ENCODE measurements at regions not wholly inside any gene's neighbourhood (a gene's known extent, or its start where the extent isn't known, plus 50 kb on each side); places are given as distances from the start of the nearest gene placed in this dataset.

GRCh38 chr11:134560566-134561330 lies 148.7 kb upstream of the B3GAT1 start:
- DNase-seq (ENCODE audit: extremely low read depth, low read depth), result no peak
- TF ChIP-seq, protein P1, sequence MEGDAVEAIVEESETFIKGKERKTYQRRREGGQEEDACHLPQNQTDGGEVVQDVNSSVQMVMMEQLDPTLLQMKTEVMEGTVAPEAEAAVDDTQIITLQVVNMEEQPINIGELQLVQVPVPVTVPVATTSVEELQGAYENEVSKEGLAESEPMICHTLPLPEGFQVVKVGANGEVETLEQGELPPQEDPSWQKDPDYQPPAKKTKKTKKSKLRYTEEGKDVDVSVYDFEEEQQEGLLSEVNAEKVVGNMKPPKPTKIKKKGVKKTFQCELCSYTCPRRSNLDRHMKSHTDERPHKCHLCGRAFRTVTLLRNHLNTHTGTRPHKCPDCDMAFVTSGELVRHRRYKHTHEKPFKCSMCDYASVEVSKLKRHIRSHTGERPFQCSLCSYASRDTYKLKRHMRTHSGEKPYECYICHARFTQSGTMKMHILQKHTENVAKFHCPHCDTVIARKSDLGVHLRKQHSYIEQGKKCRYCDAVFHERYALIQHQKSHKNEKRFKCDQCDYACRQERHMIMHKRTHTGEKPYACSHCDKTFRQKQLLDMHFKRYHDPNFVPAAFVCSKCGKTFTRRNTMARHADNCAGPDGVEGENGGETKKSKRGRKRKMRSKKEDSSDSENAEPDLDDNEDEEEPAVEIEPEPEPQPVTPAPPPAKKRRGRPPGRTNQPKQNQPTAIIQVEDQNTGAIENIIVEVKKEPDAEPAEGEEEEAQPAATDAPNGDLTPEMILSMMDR (IDR thresholded peaks at IDR 0.05; ENCODE audit: low read depth, low read length), result no peak

- TF ChIP-seq, protein P1 (IDR thresholded peaks at IDR 0.05; ENCODE audit: low read depth, low read length), result no peak
- DNase-seq (ENCODE audit: extremely low read depth, low read depth), result no peak
Observed at GRCh38 chr11:134560066-134560465, 148.0 kb upstream of the B3GAT1 start.

GRCh38 chr11:134559602-134559962 lies 147.5 kb upstream of the B3GAT1 start:
- DNase-seq (ENCODE audit: extremely low read depth, low read depth), result no peak
- TF ChIP-seq, protein P1 (IDR thresholded peaks at IDR 0.05; ENCODE audit: low read depth, low read length), result no peak

DNA sequence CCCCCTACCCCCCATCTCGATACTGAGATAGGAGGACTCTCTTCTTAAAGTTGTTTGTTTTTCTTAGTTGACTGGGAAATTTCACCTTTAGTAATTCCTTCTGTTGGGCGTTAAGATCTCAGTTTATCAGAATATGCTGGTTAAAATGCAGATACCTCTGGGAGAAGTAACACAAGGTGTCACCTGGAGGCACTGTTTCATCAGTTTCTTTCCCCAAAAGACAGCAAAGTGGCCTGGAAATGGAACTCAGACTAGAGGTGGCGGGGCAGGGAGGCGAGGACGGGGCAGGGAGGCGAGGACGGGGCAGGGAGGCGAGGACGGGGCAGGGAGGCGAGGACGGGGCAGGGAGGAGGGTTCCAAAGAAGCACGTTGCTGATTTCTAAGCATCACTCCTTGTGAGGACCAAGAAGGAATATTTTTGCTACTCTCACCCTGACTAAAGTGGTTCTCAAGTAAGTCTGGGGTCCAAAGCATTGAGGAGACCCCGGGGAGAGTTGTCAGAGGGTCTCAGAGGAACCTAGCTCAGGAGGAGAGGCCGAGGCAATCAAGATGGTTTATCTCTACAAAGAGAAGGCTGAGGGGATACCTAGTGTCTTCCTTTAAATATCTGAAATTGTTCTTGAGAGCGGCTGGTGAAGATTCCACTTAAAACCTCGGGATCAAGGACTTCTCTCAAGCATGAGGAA lies 147.0 kb upstream of the B3GAT1 start:
- DNase-seq (ENCODE audit: extremely low read depth, low read depth), result no peak

GRCh38 chr11:134558258-134558835 lies 146.3 kb upstream of the B3GAT1 start:
- DNase-seq (ENCODE audit: extremely low read depth, low read depth), result no peak
- TF ChIP-seq, protein P1 (IDR thresholded peaks at IDR 0.05; ENCODE audit: low read depth, low read length), result no peak

More for the DNA sequence above, 147.0 kb upstream of the B3GAT1 start:
- TF ChIP-seq, protein P1 (IDR thresholded peaks at IDR 0.05; ENCODE audit: low read depth, low read length), result no peak

DNA sequence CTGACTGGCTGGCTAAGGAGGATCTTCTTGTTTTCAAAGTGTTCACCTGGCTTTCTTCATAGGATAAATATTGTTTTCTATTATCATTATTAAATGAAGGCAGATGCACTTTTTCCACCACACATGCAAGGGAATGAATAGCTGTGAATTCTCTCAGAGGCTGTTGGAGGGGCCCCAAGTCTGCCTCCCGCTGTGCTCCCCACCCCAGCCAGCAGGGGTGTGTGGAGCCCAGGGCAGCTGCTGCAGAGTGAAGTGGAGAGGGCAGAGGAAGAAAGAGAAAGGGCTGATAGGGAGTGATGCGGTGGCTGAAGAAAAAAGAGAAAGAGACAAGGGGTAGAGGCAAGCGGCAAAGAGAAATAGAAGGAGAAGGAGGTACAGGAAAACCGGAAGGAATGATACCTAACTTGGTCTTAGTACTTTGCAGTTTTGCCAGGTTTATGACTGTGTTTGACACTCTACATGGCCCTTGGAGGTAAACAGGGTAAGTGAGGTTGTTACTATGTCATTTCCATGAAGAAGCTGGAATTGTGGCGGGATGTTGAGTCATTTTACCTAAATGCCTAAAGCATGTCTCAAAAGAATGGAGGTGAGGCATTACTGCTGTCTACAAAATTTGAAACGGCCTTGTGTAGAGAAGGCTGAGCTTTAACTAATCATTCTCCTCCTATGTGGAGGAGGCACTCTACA lies 145.7 kb upstream of the B3GAT1 start:
- TF ChIP-seq, protein P1 (IDR thresholded peaks at IDR 0.05; ENCODE audit: low read depth, low read length), result no peak
- no peak for DNase-seq (ENCODE audit: extremely low read depth, low read depth)
